Fibroblast of lung (primary cell): ENCODE measurements at regions not wholly inside any gene's neighbourhood (a gene's known extent, or its start where the extent isn't known, plus 50 kb on each side); places are given as distances from the start of the nearest gene placed in this dataset.

Experiments
- CTCF ChIP-seq, 2 donors: IDR thresholded peaks in 1 of 2; conservative IDR thresholded peaks in 1 of 2; 1 replicate in 1 of 2; 2 replicates in 1 of 2; pipeline ENCODE4 v1.5.1; 2011 to 2012; ENCODE audit warnings: low read length in 2 of 2, control low read depth in 1 of 2, inconsistent platforms in 1 of 2, low read depth in 1 of 2, mild to moderate bottlenecking in 1 of 2
- EZH2 ChIP-seq: IDR thresholded peaks from 2 replicates; pipeline ENCODE4 v1.5.1; 2012; ENCODE audit warnings: low read length, control low read depth, mild to moderate bottlenecking; ENCODE audit errors: missing control alignments

- no peak for TF ChIP-seq CTCF (conservative IDR thresholded peaks at IDR 0.05 in 1 of 2, IDR thresholded peaks at IDR 0.05 in 1 of 2; ENCODE audit: low read depth in 1 of 2, low read length in 2 of 2)
- TF ChIP-seq EZH2, result no peak
Measured at GRCh38 chr4:77220828-77221613, 64.0 kb downstream of the CCNG2 start.
